Epithelial cell of esophagus (primary cell): ENCODE measurements at regions not wholly inside any gene's neighbourhood (a gene's known extent, or its start where the extent isn't known, plus 50 kb on each side); places are given as distances from the start of the nearest gene placed in this dataset.

Source experiments
- DNase-seq: peaks from one replicate; pipeline ENCODE4 v3.0.0; 2010; ENCODE audit warnings: low read depth
- H3K4me3 ChIP-seq: 2 replicates; pipeline ENCODE4 v1.5.1; 2011; ENCODE audit warnings: mild to moderate bottlenecking, low read length, control low read depth
- TF ChIP-seq, protein P1 (sequence below): IDR thresholded peaks from 2 replicates; pipeline ENCODE4 v1.5.1; 2011; ENCODE audit warnings: low read depth, mild to moderate bottlenecking, low read length, control low read depth, inconsistent platforms; ENCODE audit not compliant: insufficient read depth; ENCODE audit errors: missing control alignments

DNA sequence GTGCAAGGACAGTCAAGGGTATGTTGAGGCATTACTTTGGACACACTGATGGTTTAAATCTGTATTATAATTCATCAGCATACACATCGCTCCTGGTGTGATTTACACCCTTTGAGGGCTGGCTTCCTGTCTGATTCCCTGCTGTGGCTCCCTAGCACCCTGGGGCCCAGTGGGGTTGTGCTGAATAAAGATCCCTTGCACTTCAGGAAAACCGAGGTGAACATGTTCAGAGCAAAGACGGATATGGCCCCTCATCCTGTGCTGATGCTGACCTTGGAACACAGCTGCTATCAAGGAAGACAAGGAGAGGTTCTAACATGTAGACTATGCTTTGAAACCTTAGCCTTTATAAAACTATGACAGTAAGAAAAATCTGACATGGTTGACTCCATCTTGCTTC is 84.6 kb upstream of the UNC5B start:
- DNase-seq, result no peak
- H3K4me3 ChIP-seq, result no peak overlapping the region
- TF ChIP-seq, protein P1, sequence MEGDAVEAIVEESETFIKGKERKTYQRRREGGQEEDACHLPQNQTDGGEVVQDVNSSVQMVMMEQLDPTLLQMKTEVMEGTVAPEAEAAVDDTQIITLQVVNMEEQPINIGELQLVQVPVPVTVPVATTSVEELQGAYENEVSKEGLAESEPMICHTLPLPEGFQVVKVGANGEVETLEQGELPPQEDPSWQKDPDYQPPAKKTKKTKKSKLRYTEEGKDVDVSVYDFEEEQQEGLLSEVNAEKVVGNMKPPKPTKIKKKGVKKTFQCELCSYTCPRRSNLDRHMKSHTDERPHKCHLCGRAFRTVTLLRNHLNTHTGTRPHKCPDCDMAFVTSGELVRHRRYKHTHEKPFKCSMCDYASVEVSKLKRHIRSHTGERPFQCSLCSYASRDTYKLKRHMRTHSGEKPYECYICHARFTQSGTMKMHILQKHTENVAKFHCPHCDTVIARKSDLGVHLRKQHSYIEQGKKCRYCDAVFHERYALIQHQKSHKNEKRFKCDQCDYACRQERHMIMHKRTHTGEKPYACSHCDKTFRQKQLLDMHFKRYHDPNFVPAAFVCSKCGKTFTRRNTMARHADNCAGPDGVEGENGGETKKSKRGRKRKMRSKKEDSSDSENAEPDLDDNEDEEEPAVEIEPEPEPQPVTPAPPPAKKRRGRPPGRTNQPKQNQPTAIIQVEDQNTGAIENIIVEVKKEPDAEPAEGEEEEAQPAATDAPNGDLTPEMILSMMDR, result no peak

DNA sequence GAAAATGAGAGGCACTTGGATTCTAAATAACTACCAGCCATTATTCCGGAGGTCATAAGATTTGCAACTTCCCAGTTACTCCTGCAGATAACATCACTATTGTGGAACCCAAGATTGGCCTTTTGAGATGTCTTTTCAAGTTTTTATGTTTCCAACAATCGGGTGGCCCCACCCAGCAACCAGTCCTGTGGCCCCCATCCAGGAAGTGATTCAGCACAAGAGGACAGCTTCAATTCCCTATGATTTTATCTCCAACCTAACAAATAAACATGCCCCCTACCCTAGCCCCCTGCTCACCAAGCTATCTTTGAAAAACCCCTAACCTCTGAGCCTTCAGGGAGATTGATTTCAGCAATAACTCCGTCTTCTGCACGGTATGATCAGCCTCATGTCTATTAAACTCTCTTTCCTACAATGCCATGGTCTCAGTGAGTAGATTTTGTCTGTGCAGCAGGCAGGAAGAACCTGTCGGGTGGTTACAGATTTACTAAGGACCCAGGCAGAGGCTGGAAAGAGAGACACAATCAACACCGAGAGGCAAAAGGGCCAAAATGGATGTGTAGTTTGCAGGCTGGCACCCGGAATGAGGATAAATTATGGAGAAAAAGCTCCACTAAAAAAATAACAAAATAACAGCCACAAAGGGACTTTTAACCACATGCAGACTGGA is 83.9 kb upstream of the UNC5B start:
- DNase-seq, result no peak
- TF ChIP-seq, protein P1, result no peak
- no peak overlapping the region for H3K4me3 ChIP-seq

DNA sequence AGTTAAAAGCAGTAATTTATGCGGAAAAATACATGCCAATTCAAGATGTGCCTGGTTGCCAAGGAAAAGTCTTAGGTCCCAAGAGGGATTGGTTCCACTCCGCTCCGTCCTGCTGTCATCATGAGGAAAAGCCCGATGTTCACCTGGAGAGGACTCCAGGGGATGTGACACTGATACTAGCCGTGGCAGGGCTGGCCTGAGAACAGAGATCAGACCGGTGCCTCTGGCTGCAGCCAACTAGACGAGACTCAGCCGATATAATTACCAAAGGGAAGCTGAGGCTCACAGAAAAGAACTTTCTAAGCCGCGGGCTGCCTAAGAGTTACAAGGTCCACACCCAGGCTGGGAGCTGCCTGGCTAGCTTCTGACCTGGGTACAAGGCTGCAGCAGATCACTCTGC is 81.3 kb upstream of the UNC5B start:
- H3K4me3 ChIP-seq, result no peak overlapping the region
- no peak for DNase-seq
- TF ChIP-seq, protein P1, result no peak

DNA sequence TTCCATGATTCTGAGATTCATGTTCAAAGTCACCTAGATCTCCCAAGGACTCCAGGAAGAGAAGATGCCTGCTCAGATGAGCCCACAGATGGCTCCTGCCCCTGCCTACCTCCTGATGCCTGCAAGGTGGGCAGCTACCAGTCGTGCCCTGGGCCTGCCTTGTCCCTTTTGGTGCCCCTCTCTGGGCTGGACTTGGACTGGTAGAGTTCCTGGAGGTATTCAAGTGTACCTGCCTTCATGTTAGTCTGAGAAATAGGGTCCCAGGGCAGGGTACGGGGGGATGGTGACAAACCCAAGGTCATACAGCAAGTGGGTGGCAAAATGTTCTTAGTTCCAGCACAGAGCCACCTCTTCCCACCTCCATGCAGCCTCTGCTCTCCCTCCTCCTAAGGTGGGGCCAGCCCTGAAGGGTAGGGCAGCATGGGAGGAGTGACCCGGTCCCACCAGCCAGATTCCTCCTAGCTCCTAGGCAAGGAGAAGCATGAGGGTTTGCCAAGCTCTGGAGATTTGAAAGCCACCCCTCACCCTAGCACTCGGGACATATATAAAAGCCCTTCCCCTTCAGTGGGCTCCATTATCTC is 80.8 kb upstream of the UNC5B start:
- TF ChIP-seq, protein P1, result no peak
- no peak for DNase-seq
- no peak overlapping the region for H3K4me3 ChIP-seq

DNA sequence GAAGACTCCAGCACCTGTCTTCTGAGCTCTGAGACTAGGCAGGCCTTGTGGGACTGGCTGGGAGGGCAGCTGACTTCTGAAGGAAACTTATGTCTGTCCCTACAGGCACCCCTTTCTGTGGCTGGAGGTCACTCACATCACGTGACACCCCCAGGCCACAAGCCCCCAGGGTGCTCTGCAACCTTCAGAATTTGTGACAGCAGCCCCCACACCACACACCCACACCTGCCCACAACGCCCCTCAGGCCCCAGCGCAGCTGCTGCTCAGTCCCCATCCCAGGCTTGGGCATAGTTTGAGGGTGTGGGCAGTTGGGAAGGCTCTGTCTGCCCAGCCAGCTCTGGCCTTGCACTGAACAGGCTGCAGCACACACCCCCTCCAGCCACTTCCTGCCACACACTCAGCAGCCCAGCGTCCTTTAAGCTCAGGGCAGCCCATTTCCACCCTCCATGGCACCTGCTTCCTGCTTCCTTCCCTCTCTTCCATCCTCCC is 80.0 kb upstream of the UNC5B start:
- H3K4me3 ChIP-seq, result no peak overlapping the region
- no peak for DNase-seq
- TF ChIP-seq, protein P1, result no peak

DNA sequence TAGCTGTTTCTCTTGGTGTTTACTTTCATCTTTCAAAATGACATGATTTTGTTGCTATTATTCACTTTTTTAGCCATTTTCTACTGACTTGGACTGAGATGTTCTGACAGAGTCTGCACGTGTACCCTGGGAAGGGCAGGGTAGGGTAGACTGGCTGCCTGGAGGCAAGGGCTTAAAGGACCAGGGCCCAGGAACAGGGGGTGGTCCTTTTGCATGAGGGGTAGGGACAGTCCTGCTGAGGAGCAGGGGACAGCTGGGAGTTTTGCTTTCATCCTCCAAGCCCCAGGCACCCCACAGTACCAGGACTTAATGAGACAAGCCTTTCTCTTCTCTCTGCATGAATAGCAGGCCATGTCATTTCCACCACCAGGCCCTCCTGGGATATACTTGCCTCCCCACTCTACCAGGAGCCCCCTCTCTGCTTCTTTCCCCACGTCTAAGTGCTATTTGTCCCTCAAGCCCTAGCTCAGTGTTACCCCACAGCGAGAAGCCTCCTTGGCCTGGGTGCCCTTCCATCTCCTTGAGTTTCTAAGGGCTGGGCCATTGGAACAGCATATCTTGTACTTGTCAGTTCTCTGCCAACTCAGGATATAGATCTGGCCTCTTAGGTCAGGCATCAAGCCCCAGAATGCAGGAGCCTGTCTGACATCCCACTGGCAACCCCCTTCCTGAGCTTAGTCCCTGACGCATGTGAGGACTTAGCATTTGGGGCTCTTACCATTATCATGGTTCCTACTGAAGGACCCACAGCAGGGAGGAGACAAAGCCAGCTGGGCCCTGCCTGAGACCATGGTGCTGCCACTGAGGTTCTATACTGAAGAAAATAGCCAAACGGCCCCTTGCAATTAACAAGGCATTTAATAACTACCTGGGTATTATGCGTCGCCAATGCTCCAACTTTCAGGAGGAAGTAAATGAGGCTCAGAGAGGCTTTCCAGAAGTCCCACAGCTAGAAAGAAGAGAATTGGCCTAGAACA is 78.4 kb upstream of the UNC5B start:
- TF ChIP-seq, protein P1, result no peak
- no peak overlapping the region for H3K4me3 ChIP-seq

More for the DNA sequence above, 78.4 kb upstream of the UNC5B start:
- no peak for DNase-seq
